Peyer's patch (tissue), 4 donors: ENCODE measurements at regions not wholly inside any gene's neighbourhood (a gene's known extent, or its start where the extent isn't known, plus 50 kb on each side); places are given as distances from the start of the nearest gene placed in this dataset.

Experiments
- DNase-seq, 3 donors: peaks; one replicate each; pipeline ENCODE4 v3.0.0-alpha.2; 2017 to 2019
- H3K27ac ChIP-seq, 4 donors: fragments of 200-600 bp; sonication (generic); one replicate each; pipeline ENCODE4 v1.5.1; 2016 to 2019
- H3K27me3 ChIP-seq, 2 donors: fragments of 200-600 bp; sonication (generic); one replicate each; pipeline ENCODE4 v1.5.1; 2019
- H3K36me3 ChIP-seq, 3 donors: fragments of 200-600 bp; sonication (generic); one replicate each; pipeline ENCODE4 v1.5.1; 2016 to 2019
- H3K4me1 ChIP-seq, 4 donors: fragments of 200-600 bp; sonication (generic); one replicate each; pipeline ENCODE4 v1.5.1; 2016 to 2019
- H3K4me3 ChIP-seq, 4 donors: fragments of 200-600 bp; sonication (generic); 1 replicate in 3 of 4; 2 replicates in 1 of 4; pipeline ENCODE4 v1.5.1; 2016 to 2019; ENCODE audit warnings: mild to moderate bottlenecking in 1 of 4
- H3K9me3 ChIP-seq, 4 donors: fragments of 200-600 bp; sonication (generic); one replicate each; pipeline ENCODE4 v1.5.1; 2016 to 2019; ENCODE audit warnings: mild to moderate bottlenecking in 1 of 4
- POLR2A ChIP-seq, 2 donors: fragments of 450-650 bp; IDR thresholded peaks; one replicate each; pipeline ENCODE4 v1.5.1; 2017; ENCODE audit warnings: antibody characterized with exemption in 2 of 2, mild to moderate bottlenecking in 2 of 2, moderate library complexity in 2 of 2
- TF ChIP-seq, protein P1 (sequence below), 6 experiments: fragments of 450-650 bp in 4 of 6; fragments of 200-600 bp in 2 of 6; sonication (generic) in 1 of 6; IDR thresholded peaks; one replicate each; pipeline ENCODE4 v1.5.1; 2017 to 2019; ENCODE audit warnings: antibody characterized with exemption in 6 of 6, mild to moderate bottlenecking in 3 of 6, moderate library complexity in 1 of 6

GRCh38 chr18:56214706-56215105 lies 423.7 kb downstream of the TXNL1 start:
- Histone ChIP-seq H3K36me3 (no peaks in the 10 kb centered on the region), H3K4me3 (no peak overlapping the region), H3K4me1 (no peaks in the 10 kb centered on the region), H3K9me3 (no peaks in the 10 kb centered on the region), H3K27ac (no peak overlapping the region), H3K27me3 (no peaks in the 10 kb centered on the region)
- TF ChIP-seq, protein P1, sequence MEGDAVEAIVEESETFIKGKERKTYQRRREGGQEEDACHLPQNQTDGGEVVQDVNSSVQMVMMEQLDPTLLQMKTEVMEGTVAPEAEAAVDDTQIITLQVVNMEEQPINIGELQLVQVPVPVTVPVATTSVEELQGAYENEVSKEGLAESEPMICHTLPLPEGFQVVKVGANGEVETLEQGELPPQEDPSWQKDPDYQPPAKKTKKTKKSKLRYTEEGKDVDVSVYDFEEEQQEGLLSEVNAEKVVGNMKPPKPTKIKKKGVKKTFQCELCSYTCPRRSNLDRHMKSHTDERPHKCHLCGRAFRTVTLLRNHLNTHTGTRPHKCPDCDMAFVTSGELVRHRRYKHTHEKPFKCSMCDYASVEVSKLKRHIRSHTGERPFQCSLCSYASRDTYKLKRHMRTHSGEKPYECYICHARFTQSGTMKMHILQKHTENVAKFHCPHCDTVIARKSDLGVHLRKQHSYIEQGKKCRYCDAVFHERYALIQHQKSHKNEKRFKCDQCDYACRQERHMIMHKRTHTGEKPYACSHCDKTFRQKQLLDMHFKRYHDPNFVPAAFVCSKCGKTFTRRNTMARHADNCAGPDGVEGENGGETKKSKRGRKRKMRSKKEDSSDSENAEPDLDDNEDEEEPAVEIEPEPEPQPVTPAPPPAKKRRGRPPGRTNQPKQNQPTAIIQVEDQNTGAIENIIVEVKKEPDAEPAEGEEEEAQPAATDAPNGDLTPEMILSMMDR (IDR thresholded peaks at IDR 0.05) = no peak
- no peak for DNase-seq

- no peak for TF ChIP-seq POLR2A (IDR thresholded peaks at IDR 0.05)
- TF ChIP-seq, protein P1 (IDR thresholded peaks at IDR 0.05) = no peak
- DNase-seq = no peak
- Histone ChIP-seq H3K4me1 (no peaks in the 10 kb centered on the region), H3K27me3 (no peaks in the 10 kb centered on the region), H3K27ac (no peak overlapping the region), H3K36me3 (no peaks in the 10 kb centered on the region), H3K4me3 (no peak overlapping the region), H3K9me3 (no peaks in the 10 kb centered on the region)
These were observed 427.9 kb downstream of the TXNL1 start for GRCh38 chr18:56210520-56210919.

DNA sequence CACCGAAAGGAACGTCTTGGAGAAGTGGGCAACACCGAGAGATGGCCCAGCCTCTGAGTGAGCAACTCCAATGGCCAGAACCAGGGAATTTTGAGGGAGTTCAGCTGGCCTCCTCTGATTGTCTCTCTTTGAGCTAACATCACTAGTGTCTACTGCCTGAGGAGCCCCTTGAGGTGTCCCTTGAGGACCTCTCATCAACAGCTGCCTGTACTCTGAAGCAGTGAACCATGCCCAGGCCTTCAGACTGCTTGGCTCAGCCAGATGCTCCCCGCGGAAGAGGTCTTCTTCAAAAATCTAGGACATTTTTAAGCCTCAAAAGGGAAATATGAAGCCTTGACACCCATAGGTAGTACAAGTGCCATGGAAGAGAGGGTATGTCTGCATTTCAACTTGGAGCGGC lies 430.4 kb downstream of the TXNL1 start:
- no peak for DNase-seq
- no peak overlapping the region for H3K27ac ChIP-seq
- H3K36me3 ChIP-seq = no peaks in the 10 kb centered on the region
- no peaks in the 10 kb centered on the region for H3K27me3 ChIP-seq
- TF ChIP-seq POLR2A (IDR thresholded peaks at IDR 0.05) = no peak
- TF ChIP-seq, protein P1 (IDR thresholded peaks at IDR 0.05) = no peak
- no peaks in the 10 kb centered on the region for H3K9me3 ChIP-seq
- no peak overlapping the region for H3K4me3 ChIP-seq
- H3K4me1 ChIP-seq = no peaks in the 10 kb centered on the region

- no peaks in the 10 kb centered on the region for H3K36me3 ChIP-seq
- no peak overlapping the region for H3K27ac ChIP-seq
- DNase-seq = no peak
- H3K9me3 ChIP-seq = no peaks in the 10 kb centered on the region
- H3K4me3 ChIP-seq = no peak overlapping the region
- no peak for TF ChIP-seq POLR2A (IDR thresholded peaks at IDR 0.05)
- TF ChIP-seq, protein P1 (IDR thresholded peaks at IDR 0.05) = no peak
- no peaks in the 10 kb centered on the region for H3K27me3 ChIP-seq
- no peaks in the 10 kb centered on the region for H3K4me1 ChIP-seq
These were observed 434.3 kb downstream of the TXNL1 start for GRCh38 chr18:56204052-56204451.

GRCh38 chr18:56202678-56203077 lies 435.7 kb downstream of the TXNL1 start:
- no peak overlapping the region for H3K4me3 ChIP-seq
- H3K27ac ChIP-seq = no peak overlapping the region
- DNase-seq = no peak
- H3K36me3 ChIP-seq = no peaks in the 10 kb centered on the region
- no peaks in the 10 kb centered on the region for H3K27me3 ChIP-seq
- no peaks in the 10 kb centered on the region for H3K4me1 ChIP-seq
- TF ChIP-seq POLR2A (IDR thresholded peaks at IDR 0.05) = no peak
- TF ChIP-seq, protein P1 (IDR thresholded peaks at IDR 0.05) = no peak
- no peaks in the 10 kb centered on the region for H3K9me3 ChIP-seq

DNA sequence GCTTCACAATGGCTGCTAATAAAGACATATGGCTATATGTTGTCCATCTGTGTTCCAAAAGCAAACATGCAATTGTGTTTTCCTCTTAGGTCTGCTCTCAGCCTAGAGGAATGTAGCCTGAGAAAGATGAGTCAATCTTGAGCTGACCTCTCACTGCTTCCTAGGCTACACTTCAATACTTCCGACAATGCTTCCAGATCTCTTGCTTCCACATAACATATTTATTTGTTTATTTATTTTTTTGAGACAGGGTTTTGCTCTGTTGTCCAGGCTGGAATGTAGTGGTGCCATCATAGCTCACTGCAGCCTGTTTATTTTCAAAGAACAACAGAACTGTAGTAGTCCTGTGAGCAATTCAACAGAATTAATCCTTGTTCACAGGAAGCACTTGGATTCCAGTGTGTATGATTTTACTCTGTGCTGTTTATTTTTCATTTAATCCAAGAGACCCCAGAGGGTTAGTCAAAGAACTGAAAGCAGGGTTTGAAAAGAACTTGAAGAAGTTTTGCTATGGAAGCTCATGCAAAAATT lies 437.9 kb downstream of the TXNL1 start:
- DNase-seq = no peak
- Histone ChIP-seq H3K36me3 (no peaks in the 10 kb centered on the region), H3K4me1 (no peaks in the 10 kb centered on the region), H3K27ac (peak overlapping the region in 1 of 4 donors; percentile 25), H3K27me3 (no peaks in the 10 kb centered on the region), H3K9me3 (no peaks in the 10 kb centered on the region), H3K4me3 (no peak overlapping the region)
- TF ChIP-seq, protein P1 (IDR thresholded peaks at IDR 0.05) = no peak
- TF ChIP-seq POLR2A (IDR thresholded peaks at IDR 0.05) = no peak
